Activated CD8-positive, alpha-beta memory T cell treated with anti-CD3 and anti-CD28 coated beads for 36 hours (primary cell): ENCODE measurements at regions not wholly inside any gene's neighbourhood (a gene's known extent, or its start where the extent isn't known, plus 50 kb on each side); places are given as distances from the start of the nearest gene placed in this dataset.
"Not testable (repeated sequence)": the region's sequence is repeated elsewhere in the genome, so short reads cannot be mapped to it uniquely, and the experiment has no call there.

Experiments
- CTCF ChIA-PET: fragments of 350-600 bp; sonication (Branson Sonifier 250); formaldehyde crosslinking; loops from one replicate; lab custom pipeline; 2021; ENCODE audit warnings: antibody characterized with exemption; lab: Charles Lee
- POLR2A ChIA-PET: fragments of 350-600 bp; sonication (Branson Sonifier 250); formaldehyde crosslinking; loops from one replicate; lab custom pipeline; 2021; ENCODE audit warnings: antibody characterized with exemption; lab: Charles Lee

- POLR2A ChIA-PET, result no interaction called here
- CTCF ChIA-PET, result no interaction called here
Observed at GRCh38 chr7:113366122-113366521, 247.8 kb upstream of the SMIM30 start.

GRCh38 chr7:113349339-113349738, 231.0 kb upstream of the SMIM30 start:
- ChIA-PET CTCF (no interaction called here), POLR2A (no interaction called here)

- POLR2A ChIA-PET, result no interaction called here
- CTCF ChIA-PET, result no interaction called here
Observed at GRCh38 chr7:113339661-113340060, 221.3 kb upstream of the SMIM30 start.

- ChIA-PET POLR2A (no interaction called here), CTCF (no interaction called here)
Observed at GRCh38 chr7:113338071-113338696, 219.8 kb upstream of the SMIM30 start.

- CTCF ChIA-PET, result not testable (repeated sequence)
Observed at GRCh38 chr7:113336838-113337237, 218.5 kb upstream of the SMIM30 start.

GRCh38 chr7:113331155-113331898, 213.0 kb upstream of the SMIM30 start:
- POLR2A ChIA-PET, result no interaction called here
- CTCF ChIA-PET, result no interaction called here

More at GRCh38 chr7:113336838-113337237, 218.5 kb upstream of the SMIM30 start:
- POLR2A ChIA-PET, result not testable (repeated sequence)

GRCh38 chr7:113321201-113321600, 202.8 kb upstream of the SMIM30 start:
- CTCF ChIA-PET, result no interaction called here

GRCh38 chr7:113320419-113320818, 202.1 kb upstream of the SMIM30 start:
- POLR2A ChIA-PET, result no interaction called here
- CTCF ChIA-PET, result no interaction called here

More at GRCh38 chr7:113321201-113321600, 202.8 kb upstream of the SMIM30 start:
- POLR2A ChIA-PET, result no interaction called here

GRCh38 chr7:113314594-113314993, 196.2 kb upstream of the SMIM30 start:
- POLR2A ChIA-PET, result no interaction called here
- CTCF ChIA-PET, result no interaction called here

GRCh38 chr7:113308399-113308798, 190.0 kb upstream of the SMIM30 start:
- ChIA-PET POLR2A (no interaction called here), CTCF (no interaction called here)

GRCh38 chr7:113307147-113307546, 188.8 kb upstream of the SMIM30 start:
- POLR2A ChIA-PET, result no interaction called here
- CTCF ChIA-PET, result no interaction called here

GRCh38 chr7:113306302-113306701, 187.9 kb upstream of the SMIM30 start:
- CTCF ChIA-PET, result no interaction called here
- POLR2A ChIA-PET, result no interaction called here

- POLR2A ChIA-PET, result no interaction called here
- CTCF ChIA-PET, result no interaction called here
Observed at GRCh38 chr7:113304104-113304503, 185.8 kb upstream of the SMIM30 start.

- CTCF ChIA-PET, POLR2A ChIA-PET: not testable (repeated sequence)
Observed at GRCh38 chr7:113303388-113303787, 185.0 kb upstream of the SMIM30 start.

GRCh38 chr7:113301983-113302382, 183.6 kb upstream of the SMIM30 start:
- ChIA-PET CTCF (no interaction called here), POLR2A (no interaction called here)

GRCh38 chr7:113301141-113301540, 182.8 kb upstream of the SMIM30 start:
- POLR2A ChIA-PET, result no interaction called here
- CTCF ChIA-PET, result no interaction called here

- ChIA-PET CTCF (no interaction called here), POLR2A (no interaction called here)
Observed at GRCh38 chr7:113299748-113300147, 181.4 kb upstream of the SMIM30 start.

GRCh38 chr7:113298501-113298900, 180.1 kb upstream of the SMIM30 start:
- POLR2A ChIA-PET, result no interaction called here
- CTCF ChIA-PET, result no interaction called here

GRCh38 chr7:113294750-113295149, 176.4 kb upstream of the SMIM30 start:
- CTCF ChIA-PET, result no interaction called here
- POLR2A ChIA-PET, result no interaction called here

GRCh38 chr7:113292105-113292504, 173.8 kb upstream of the SMIM30 start:
- ChIA-PET POLR2A (no interaction called here), CTCF (no interaction called here)

GRCh38 chr7:113291058-113291457, 172.7 kb upstream of the SMIM30 start:
- CTCF ChIA-PET, result no interaction called here
- POLR2A ChIA-PET, result no interaction called here
